Neural progenitor cell (in vitro differentiated cells): ENCODE measurements at regions not wholly inside any gene's neighbourhood (a gene's known extent, or its start where the extent isn't known, plus 50 kb on each side); places are given as distances from the start of the nearest gene placed in this dataset.

Source experiments
- EZH2 ChIP-seq: fragments of 200-600 bp; sonication (generic); IDR thresholded peaks from 2 replicates; pipeline ENCODE4 v1.6.1; 2017; ENCODE audit warnings: antibody characterized with exemption, mild to moderate bottlenecking, moderate library complexity
- EZH2phosphoT487 ChIP-seq: fragments of 200-600 bp; sonication (generic); IDR thresholded peaks from 2 replicates; pipeline ENCODE4 v1.6.1; 2017; ENCODE audit warnings: antibody characterized with exemption
- TF ChIP-seq, protein P1 (sequence below): fragments of 200-600 bp; sonication (generic); IDR thresholded peaks from 2 replicates; pipeline ENCODE4 v1.5.1; 2017; ENCODE audit warnings: antibody characterized with exemption, mild to moderate bottlenecking

DNA sequence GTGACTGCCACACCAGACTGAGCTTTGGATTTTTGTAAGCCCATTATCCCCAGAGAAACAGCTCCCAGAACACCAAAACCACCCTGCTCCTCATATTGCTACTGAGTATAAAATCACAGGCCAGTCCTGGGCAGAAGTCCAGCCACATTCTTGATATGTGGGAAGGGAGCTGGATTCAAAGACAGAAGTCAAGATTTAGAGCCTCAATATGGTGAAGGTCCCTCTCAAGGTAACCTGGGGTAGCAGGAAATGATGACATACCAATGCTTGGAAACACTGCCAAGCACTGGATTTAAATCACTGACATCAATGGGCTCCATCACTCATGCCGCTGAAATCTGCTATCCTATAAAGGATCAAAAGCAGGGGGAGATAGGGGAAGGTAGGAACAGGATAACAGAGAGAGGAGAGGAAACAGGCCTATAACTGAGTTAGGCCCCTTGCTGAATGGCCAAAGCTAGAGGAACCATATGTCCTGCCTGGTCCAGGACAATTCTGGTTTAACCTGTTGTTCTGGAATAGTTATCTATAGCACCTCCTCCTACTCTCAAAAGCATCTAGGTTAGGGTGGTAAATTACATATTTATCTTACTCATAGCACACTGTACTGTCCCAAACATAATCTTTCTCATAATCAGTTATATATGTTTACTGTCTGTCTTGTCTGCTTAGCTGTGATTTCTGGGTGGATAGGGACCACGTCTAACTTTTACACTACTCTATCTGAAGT, 83.7 kb upstream of the NHS start:
- TF ChIP-seq, protein P1, sequence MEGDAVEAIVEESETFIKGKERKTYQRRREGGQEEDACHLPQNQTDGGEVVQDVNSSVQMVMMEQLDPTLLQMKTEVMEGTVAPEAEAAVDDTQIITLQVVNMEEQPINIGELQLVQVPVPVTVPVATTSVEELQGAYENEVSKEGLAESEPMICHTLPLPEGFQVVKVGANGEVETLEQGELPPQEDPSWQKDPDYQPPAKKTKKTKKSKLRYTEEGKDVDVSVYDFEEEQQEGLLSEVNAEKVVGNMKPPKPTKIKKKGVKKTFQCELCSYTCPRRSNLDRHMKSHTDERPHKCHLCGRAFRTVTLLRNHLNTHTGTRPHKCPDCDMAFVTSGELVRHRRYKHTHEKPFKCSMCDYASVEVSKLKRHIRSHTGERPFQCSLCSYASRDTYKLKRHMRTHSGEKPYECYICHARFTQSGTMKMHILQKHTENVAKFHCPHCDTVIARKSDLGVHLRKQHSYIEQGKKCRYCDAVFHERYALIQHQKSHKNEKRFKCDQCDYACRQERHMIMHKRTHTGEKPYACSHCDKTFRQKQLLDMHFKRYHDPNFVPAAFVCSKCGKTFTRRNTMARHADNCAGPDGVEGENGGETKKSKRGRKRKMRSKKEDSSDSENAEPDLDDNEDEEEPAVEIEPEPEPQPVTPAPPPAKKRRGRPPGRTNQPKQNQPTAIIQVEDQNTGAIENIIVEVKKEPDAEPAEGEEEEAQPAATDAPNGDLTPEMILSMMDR, result no peak
- TF ChIP-seq EZH2, result no peak
- no peak for TF ChIP-seq EZH2phosphoT487
